ENCODE measurements at regions not wholly inside any gene's neighbourhood (a gene's known extent, or its start where the extent isn't known, plus 50 kb on each side); places are given as distances from the start of the nearest gene placed in this dataset.

DNA sequence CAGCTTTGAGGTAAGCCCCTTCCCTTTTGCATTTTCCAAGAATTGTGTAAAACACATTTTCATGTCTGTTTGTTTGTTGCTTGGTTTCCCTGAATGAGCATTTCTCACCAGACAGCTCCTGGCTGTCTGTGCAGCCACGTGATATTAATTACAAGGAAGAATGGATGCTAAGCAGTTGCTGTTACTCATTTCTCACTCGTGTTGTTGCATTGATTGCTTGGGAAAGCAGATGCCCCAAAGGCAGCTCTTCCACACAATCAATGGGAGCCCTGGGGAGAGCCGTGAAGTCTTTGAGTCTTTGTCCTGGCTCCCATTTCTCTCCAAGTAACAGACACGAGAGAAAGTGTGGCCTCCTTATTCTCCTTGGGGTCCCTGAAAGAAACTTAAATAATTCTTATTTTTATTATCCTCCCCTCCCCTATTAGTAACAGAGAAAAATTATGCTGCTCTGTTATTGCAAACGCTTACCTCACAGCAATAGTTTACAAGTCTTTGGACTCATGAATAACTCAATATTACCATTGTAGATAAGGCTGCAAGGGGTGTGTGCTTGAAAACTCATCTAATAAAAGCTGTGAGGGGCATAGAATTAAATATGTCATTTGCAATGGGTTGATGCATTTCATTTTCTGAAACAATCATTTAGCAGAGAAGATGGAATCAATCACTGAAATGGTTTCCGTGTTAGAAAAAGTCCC lies 127.7 kb upstream of the CAMK1G start:
- DNase-seq (ENCODE audit: low read depth in 2 of 2): no peak

DNA sequence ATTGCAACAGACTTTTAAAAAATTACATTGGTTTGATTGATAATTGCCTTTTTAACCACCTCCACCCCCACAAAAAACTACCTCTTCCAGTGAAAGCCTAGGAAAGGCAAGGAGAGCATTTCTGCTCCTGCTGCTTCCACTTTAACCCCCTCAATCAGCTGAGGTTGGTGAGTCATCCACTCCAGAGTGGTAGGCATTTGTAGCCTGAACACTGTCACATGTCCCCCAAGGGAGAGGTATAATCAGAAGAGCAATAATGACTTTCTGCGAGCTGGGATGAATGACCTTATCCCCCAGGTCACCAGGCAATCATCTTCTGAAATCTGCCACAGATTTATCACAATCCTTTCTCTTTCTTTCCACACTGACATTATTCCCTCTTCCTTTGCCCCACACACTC lies 126.6 kb upstream of the CAMK1G start:
- DNase-seq (ENCODE audit: low read depth in 2 of 2): no peak

DNA sequence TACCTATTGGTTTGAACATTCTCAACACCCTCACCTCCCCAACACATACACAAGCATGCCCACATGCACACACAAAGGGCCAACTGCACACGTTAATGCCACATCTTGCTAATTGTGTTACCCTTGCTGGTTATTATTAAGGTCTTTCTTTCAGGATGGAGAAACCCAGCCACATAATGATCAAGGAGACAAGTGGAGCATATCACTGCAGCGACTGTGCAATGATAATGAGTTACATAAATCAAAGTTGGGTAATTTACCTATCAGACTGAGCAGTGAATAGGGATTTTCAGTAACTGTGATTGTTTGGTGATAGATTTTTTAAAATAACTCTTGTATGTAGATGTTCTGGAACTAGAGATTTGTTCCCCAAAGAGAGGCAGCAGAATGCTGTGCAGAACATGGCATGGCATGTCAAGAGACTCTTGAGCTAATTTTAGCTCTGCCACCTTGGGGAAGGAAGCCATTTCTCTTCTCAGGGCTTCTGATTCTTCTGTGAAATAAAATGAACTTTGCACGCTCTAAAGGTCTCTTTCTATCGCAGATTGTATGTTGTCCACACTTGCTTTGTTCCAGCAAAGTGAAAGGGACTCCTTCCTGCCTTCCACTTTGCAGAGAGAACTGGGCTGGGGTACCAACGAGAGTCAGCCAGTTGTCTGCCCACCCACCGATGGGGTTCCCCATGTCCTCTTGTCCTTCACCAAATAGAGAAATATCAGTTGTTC lies 126.0 kb upstream of the CAMK1G start:
- DNase-seq (ENCODE audit: low read depth in 2 of 2): no peak

DNA sequence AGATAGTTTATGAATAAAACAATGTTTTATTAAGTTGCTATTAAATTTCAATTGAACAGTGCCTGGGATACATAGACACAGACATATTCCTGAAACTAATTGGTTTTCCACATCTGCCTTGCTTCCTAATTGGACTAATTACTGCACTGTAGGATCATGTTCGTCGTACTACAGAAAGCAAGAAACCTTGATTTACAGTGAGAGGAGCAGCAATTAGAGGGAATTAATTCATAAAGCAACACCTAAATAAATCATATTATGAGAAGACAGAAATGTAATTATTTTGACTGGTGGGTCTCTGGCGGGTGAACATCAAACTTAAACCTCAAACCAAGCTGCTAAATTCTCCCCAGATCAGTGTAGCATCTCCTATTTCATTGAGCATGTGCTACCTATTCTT lies 124.6 kb upstream of the CAMK1G start:
- DNase-seq (ENCODE audit: low read depth in 2 of 2): no peak

DNA sequence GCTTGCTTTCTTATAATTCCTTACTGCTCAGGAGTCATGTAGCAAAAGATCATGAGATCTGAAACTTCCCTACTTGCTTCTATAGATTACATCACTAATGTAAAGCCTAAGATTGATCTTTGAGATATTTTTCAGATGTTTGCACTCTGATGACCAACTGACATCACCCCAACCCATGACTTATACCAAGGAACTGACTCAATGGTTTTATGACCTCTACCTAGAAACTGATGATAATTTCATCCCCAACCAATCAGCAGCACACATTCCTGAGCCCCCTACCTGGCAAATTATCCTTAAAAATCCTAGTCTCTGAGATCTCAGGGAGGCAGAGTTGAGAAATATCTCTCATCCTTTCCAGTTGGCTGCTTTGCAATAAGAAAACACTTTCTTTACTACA lies 122.3 kb upstream of the CAMK1G start:
- DNase-seq (ENCODE audit: low read depth in 2 of 2): no peak

DNA sequence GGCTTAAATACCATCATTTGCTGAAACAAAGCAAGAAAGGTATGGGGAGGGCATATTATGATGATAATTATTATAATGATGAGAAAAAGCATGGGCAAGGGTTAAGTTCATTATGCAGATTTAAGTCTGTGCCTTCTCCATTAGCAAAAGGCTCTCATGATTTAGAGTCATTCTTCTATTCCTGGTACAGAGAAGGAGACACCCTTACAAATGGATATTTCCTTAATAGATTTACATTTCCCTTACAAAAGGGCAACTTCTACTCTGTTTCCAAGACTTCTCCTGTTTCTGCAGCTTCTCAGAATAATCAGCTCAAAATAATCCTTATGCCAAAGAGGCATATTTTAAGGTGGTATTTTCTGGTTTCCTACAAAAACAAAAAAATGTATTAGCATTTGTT lies 121.1 kb upstream of the CAMK1G start:
- no peak for DNase-seq (ENCODE audit: low read depth in 2 of 2)

DNA sequence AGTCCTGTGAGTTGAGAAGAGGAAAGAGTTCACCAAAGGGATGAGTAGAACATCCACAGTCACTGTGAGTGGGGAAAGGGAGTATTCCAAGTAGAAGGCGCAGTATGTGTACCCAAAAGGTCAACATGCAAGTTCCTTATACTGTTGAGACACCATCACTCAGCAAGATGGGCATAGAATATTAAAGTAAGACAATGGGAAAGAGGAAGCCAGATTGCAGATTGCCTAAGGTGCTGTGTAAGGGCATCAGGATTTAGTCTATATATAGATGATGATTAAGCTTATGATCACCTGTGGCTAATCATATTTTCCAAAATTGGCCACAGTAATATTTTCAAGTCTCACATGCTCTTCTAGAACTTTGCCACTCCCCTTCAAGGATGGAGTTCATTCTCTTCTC lies 120.1 kb upstream of the CAMK1G start:
- no peak for DNase-seq (ENCODE audit: low read depth in 2 of 2)

DNA sequence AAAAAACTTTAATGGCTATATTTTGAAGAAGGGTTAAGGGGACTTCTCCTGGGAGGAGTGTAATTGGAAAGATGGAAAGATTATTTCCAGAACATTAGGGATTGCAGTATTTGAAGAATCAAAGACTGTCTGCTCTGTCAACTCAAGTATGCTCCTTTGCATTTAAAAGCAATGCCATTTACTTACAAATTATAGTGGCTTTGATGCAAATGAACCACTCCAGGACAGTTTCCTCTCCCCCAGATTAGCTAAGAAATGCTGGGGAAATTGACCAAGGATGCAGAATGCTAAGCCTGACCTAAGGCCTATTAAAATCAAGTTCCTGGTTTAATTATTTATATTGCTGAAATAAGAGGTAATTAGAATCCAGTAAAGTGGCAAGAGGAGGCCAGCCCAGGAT lies 110.5 kb upstream of the CAMK1G start:
- DNase-seq (ENCODE audit: low read depth in 2 of 2): no peak

DNA sequence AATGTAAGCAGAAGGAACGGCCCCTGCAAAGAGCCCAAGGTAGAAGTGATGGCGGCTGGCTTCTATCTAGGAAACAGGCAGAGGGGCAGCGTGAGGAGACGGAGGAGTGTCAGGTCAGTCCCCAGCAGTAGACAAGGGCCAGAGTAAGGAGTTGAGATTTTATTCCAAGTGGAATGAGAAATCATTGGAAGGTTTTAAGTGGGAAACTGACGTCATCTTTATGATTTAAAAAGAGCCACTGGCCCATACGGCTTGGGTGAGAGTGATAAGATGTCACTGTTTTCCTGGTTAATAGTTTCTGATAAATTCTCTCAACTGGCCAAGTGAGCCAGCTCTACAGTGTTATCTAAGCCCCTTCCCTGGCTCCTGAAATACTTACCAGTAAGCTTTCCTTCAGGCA lies 103.2 kb upstream of the CAMK1G start:
- DNase-seq (ENCODE audit: low read depth in 2 of 2): no peak

DNA sequence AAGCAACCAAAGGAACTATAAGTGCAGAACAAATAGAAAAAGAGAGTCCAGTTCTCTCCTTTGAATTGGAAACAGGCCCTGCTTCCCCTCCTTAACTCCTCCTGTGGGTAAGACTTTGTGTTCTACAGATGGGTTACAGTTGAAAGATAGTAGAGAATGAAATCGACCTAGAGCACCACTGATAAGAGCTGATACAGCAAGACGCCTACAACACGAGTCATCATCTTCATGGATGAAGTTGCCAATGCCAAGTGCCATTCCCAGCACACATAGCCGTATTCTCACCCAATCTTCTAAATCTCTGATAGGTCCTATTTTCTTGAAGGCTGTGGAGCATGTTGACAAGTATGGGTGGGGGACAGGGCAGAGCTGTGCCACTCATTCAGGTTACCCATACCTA lies 99.8 kb upstream of the CAMK1G start:
- no peak for DNase-seq (ENCODE audit: low read depth in 2 of 2)

DNA sequence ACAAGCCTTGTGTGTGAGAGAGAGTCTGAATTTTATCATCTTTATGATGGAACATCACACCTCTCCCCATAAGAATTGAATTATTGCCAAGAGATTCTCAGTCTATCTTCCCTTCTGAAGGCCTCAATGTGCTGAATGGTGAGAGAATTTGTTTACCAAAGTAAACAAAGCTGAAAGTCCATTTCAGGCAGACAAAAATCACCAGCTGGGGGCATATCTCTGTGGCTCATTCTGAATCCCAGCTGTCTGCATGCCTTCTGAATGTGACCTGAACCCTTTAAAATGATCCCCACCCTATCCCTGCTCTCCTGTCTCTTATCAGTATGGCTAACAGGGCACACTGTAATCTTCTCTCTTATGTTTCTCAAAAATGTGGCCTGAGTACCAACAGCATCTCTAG lies 99.1 kb upstream of the CAMK1G start:
- DNase-seq (ENCODE audit: low read depth in 2 of 2): no peak

DNA sequence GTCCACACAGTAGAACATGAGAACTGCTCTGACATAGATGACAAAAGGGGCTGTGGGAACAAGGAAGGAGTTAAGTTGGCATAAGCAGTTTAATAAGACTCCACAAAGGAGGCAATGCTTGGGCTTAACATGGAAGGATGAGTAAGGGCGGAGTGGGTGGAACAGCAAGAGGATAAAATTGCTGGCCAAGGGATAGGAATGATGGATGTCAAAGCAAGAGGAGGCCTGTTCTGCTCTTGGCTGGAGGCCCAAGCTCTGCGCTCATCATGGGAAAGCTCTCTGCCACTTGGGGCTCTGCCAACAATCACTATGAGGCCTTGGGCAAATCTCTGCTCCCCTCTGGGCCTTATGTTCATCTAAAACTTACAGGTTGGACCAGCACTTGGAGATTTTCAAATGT lies 98.3 kb upstream of the CAMK1G start:
- no peak for DNase-seq (ENCODE audit: low read depth in 2 of 2)

DNA sequence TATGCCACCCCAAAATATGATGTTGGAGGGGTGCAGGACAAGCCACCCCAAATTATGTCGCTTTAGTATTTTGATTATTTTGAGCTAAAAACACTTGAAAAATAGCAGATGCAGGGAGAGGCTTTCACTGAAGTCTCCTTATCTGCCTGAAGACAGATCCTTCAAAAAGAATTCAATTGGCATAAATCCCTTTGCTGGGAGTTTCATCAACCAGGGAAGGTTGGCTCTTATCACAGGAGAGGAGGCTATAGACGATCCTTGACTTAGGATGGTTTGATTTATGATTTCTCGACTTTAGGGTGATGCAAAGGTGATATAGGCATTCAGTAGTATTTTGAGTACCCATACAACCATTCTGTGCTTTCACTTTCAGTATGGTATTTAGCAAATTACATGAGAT lies 97.8 kb upstream of the CAMK1G start:
- DNase-seq (ENCODE audit: low read depth in 2 of 2): no peak

DNA sequence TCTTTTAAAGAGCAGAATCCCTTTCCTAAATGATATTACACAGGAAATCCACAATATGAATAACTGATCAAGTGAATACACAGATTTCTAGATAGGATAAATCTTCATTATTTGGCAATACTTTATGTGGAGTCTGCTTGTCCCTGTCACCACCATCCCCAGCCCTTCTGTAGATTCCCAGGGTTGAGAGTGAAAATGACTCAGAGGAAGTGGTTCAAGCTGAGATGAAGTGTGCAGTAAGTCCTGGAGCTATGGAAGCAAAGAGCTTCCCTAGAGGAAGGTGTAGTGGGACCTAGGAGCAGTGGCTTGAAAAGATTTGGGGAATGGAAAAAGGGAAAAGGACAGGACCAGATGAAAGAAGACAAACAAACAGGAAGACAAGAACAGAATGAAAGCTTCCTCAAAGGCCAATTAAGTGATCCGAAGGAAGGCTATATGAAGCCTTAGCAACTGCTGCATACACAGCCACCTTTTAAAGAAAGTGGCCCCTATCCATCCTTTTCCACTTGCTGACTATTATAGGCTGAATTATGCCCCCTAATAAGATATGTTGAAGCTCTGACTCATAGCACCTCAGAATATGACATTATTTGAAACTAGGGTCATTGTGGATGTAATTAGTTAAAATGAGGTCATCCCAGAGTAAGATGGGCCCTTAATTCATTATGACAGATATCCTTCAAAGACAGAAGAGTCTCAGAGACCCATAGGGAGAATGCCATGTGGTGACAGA lies 96.5 kb upstream of the CAMK1G start:
- no peak for DNase-seq (ENCODE audit: low read depth in 2 of 2)

DNA sequence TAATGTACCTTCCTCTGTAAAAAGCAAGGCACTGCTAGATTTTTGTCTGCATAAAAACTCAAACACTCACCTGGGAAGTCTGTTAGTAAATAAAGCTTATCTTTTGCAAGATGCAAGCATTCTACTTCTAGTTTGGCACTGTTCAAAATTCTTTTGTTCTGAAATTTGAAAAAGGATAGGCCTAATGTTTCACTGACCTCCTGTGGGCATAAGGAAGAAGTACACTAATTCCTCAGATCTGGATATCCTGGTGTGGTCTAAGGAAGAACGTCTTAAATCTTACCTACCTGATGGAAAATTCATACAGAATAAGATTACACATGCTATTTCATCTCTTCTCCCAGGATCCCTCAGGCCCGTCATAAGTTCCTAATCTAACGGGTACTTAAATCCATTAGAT lies 93.5 kb upstream of the CAMK1G start:
- DNase-seq (ENCODE audit: low read depth in 2 of 2): no peak

DNA sequence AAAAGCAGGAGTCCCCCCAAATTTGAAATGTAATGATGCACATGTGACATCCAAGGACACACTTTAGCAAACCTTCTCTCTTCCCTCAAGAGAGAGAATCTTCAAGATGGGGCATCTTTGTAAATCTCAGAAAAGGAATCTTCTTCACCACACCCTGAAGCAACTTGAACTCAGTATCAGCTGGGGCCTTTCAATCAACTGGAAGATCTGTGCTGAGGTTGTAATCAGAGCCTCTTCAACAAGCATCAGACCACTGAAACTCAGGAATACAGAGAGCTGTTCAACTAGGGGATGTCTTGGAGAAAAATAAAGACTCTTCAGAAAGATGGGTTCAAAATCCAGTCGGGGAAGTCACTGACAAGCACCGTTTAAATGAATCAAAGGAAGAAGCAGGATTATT lies 92.5 kb upstream of the CAMK1G start:
- DNase-seq (ENCODE audit: low read depth in 2 of 2): no peak

DNA sequence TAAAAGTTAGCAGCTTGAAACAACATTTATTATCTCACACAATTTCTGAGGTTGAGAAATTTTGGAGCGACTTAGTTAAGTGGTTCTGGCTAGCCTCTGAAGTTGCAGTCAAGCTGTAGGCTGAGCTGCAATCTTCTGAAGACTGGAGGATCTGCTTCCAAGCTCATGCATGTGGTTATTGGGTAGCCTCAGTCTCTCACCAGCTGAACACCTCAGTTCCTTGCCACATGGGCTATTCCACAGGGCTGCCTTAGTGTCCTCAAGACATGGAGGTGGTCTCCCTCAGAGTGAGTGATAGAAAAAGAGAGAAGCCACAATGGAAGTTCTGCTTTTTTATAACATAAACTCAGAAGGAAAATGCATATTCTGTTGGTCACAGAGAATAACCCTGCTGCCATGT lies 92.0 kb upstream of the CAMK1G start:
- no peak for DNase-seq (ENCODE audit: low read depth in 2 of 2)

DNA sequence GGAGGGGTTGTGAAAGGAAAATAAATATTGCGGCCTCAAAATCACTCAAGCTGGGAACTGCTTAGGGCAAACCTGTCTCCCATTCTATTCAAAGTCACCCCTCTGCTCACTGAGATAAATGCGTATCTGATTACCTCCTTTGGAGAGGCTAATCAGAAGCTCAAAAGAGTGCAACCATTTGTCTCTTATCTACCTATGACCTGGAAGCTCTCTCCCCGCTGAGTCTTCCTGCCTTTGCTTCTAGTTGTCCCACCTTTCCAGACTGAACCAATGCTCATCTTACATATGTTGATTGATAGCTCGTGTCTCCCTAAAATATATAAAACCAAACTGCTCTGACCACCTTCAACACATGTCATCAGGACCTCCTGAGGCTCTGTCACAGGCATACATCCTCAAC lies 91.6 kb upstream of the CAMK1G start:
- no peak for DNase-seq (ENCODE audit: low read depth in 2 of 2)

DNA sequence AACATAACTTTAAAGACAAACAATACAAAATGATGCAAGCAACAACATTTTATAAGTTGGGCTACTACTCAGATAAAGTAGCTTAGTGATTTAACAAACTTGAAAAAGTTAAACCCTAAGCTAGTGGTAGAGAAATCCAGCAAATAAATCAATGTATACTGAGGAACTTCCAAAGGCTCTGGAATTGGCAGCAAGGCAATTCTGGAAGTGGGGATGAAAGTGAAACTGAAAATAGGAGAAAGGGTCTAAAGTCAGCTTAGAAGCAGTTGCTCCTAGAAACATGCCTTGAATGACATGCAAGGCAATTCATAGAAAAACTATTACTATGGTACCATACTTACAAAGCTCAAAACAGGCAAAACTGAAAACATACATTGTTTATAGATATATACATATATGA lies 90.0 kb upstream of the CAMK1G start:
- DNase-seq (ENCODE audit: low read depth in 2 of 2): no peak

DNA sequence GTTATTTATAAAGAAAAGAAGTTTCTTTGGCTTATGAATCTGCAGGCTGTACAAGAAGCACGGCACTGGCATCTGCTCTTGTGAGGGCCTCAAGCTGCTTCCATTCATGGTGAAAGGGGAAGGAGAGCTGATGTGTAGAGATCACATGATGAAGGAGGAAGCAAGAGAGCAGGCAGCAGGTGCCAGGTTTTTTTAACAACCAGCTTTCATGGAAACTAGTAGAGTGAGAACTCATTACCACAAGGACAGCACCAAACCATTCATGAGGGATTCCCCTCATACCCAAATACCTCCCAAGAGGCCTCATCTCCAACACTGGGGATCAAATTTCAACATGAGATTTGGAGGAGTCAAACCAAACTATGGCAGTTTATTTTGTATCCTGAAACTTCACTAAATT lies 85.8 kb upstream of the CAMK1G start:
- no peak for DNase-seq (ENCODE audit: low read depth in 2 of 2)

DNA sequence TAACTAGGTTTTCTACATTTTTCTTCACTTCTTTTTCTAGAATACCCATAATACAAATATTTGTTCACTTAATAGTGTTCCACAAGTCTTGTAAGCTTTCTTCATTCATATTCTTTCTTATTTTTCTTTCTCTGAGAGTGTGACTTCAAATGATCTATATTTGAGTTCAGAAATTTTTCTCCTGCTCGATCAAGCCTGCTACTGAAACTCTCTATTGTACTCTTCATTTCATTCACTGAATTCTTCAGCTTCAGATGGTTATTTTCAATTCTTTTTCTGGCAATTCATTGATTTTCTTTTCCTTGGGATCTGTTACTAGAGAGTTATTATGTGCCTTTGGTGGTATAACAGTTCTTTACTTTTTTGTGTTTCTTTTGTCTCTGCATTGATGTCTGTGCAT lies 82.5 kb upstream of the CAMK1G start:
- DNase-seq (ENCODE audit: low read depth in 2 of 2): no peak

DNA sequence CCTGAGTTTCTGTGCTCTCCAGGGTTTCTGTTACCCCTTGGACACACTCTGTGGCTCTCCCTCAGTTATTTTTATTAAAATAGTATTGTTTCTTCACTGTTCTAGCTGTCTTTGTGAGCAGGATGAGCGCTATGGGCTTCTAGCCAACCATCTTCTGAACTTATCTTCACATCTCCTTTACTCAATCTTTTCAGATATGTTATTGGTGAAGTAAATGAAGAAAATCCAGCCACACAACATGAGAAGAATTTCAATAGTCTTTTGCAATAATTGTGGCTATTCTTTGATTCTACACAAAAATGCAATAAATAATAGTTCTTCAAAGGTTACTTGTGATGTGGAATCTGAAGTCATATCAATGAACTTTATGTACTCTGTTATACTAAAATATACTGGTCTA lies 80.3 kb upstream of the CAMK1G start:
- no peak for DNase-seq (ENCODE audit: low read depth in 2 of 2)

DNA sequence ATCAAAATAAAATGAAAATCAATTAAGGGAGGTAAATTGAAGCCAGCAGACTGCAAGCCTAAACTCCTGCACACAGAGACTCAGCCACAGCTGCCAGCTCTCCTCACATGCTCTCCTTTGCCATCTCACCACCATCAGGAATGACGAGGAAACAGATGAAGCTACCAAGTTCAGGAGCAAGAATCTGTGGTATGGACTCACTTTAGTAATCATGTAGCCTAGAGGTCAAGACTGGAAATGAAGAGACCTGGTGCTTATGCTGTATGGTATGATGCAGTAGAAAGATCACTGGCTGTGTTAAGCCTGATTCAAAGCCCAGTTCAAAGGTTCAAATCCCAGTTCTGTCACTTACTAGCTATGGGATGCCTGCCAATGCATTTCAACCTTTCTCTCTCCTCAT lies 78.9 kb upstream of the CAMK1G start:
- DNase-seq (ENCODE audit: low read depth in 2 of 2): no peak

All from stimulated activated CD4-positive, alpha-beta T cell treated with anti-CD3 and anti-CD28 coated beads, Interleukin-4, amount 100 ng/mL, for 48 hours (primary cell).